HEK293 (cell line): ENCODE measurements at regions not wholly inside any gene's neighbourhood (a gene's known extent, or its start where the extent isn't known, plus 50 kb on each side); places are given as distances from the start of the nearest gene placed in this dataset.

Experiments used
- CTCF ChIA-PET: fragments of 350-600 bp; formaldehyde crosslinking; extraction: SDS; loops from one replicate; lab custom pipeline; 2021; ENCODE audit warnings: antibody characterized with exemption; lab: Yijun Ruan, JAX
- POLR2A ChIA-PET: fragments of 300-600 bp; formaldehyde crosslinking; extraction: SDS; loops from one replicate; lab custom pipeline; 2020; ENCODE audit warnings: antibody characterized with exemption, inconsistent platforms; lab: Yijun Ruan, JAX
- H3K27ac ChIP-seq: fragments of 200-500 bp; sonication (Bioruptor generic); 2 replicates; pipeline ENCODE4 v1.5.1; 2014; ENCODE audit warnings: low read depth, low read length, control low read depth, inconsistent platforms; ENCODE audit errors: extremely low read depth
- H3K36me3 ChIP-seq, 2 experiments: fragments of 200-500 bp in 1 of 2; sonication (Bioruptor generic) in 1 of 2; 1 replicate in 1 of 2; 2 replicates in 1 of 2; pipeline ENCODE4 v1.5.1; 2014 to 2017; ENCODE audit warnings: inconsistent platforms in 2 of 2, low read length in 2 of 2; ENCODE audit not compliant: control insufficient read depth in 2 of 2, insufficient read depth in 1 of 2
- H3K4me1 ChIP-seq: fragments of 200-500 bp; sonication (Bioruptor generic); 2 replicates; pipeline ENCODE4 v1.5.1; 2014; ENCODE audit warnings: mild to moderate bottlenecking, low read length, inconsistent platforms; ENCODE audit not compliant: control insufficient read depth, insufficient read depth
- H3K4me3 ChIP-seq: 2 replicates; pipeline ENCODE4 v1.5.1; 2011; ENCODE audit warnings: low read depth, mild to moderate bottlenecking, control low read depth, low read length, moderate library complexity
- H3K9me3 ChIP-seq: fragments of 200-500 bp; sonication (Bioruptor generic); 2 replicates; pipeline ENCODE4 v1.5.1; 2014; ENCODE audit warnings: low read depth, low read length, inconsistent platforms; ENCODE audit not compliant: control insufficient read depth, insufficient read depth
- AEBP2 ChIP-seq: fragments of 450-650 bp; formaldehyde crosslinking; IDR thresholded peaks from 2 replicates; pipeline ENCODE4 v1.5.1; 2016; ENCODE audit warnings: missing biosample characterization, missing genetic modification characterization, borderline replicate concordance
- ELK4 ChIP-seq: IDR thresholded peaks from 2 replicates; pipeline ENCODE4 v1.6.1; 2011; ENCODE audit warnings: mild to moderate bottlenecking, low read depth, low read length, borderline replicate concordance
- KLF7 ChIP-seq: fragments of 450-650 bp; formaldehyde crosslinking; IDR thresholded peaks from 2 replicates; pipeline ENCODE4 v1.5.1; 2016; ENCODE audit warnings: missing biosample characterization, missing genetic modification characterization, borderline replicate concordance
- OVOL3 ChIP-seq: fragments of 450-650 bp; formaldehyde crosslinking; IDR thresholded peaks from 2 replicates; pipeline ENCODE4 v1.5.1; 2016; ENCODE audit warnings: missing biosample characterization, missing genetic modification characterization
- ZBTB49 ChIP-seq: fragments of 450-650 bp; formaldehyde crosslinking; IDR thresholded peaks from 2 replicates; pipeline ENCODE4 v1.5.1; 2016; ENCODE audit warnings: missing biosample characterization, missing genetic modification characterization, low read depth
- ZFP37 ChIP-seq: fragments of 450-650 bp; formaldehyde crosslinking; IDR thresholded peaks from 2 replicates; pipeline ENCODE4 v1.5.1; 2016; ENCODE audit warnings: missing biosample characterization, missing genetic modification characterization
- ZNF146 ChIP-seq: fragments of 450-650 bp; formaldehyde crosslinking; IDR thresholded peaks from 2 replicates; pipeline ENCODE4 v1.5.1; 2016; ENCODE audit warnings: missing biosample characterization, missing genetic modification characterization
- ZNF184 ChIP-seq: fragments of 450-650 bp; IDR thresholded peaks from 2 replicates; pipeline ENCODE4 v1.5.1; 2018; ENCODE audit warnings: missing biosample characterization, mild to moderate bottlenecking, missing genetic modification characterization
- ZNF211 ChIP-seq: fragments of 450-650 bp; formaldehyde crosslinking; IDR thresholded peaks from 2 replicates; pipeline ENCODE4 v1.5.1; 2016; ENCODE audit warnings: low read depth, missing biosample characterization, missing genetic modification characterization
- ZNF266 ChIP-seq: fragments of 450-650 bp; formaldehyde crosslinking; IDR thresholded peaks from 2 replicates; pipeline ENCODE4 v1.5.1; 2016; ENCODE audit warnings: missing biosample characterization, missing genetic modification characterization, low read depth
- ZNF292 ChIP-seq: fragments of 450-650 bp; formaldehyde crosslinking; IDR thresholded peaks from 2 replicates; pipeline ENCODE4 v1.5.1; 2016; ENCODE audit warnings: low read depth, missing biosample characterization, missing genetic modification characterization, borderline replicate concordance
- ZNF335 ChIP-seq: fragments of 450-650 bp; formaldehyde crosslinking; conservative IDR thresholded peaks from 2 replicates; pipeline ENCODE4 v1.5.1; 2016; ENCODE audit warnings: missing biosample characterization, missing genetic modification characterization
- ZNF433 ChIP-seq: fragments of 450-650 bp; formaldehyde crosslinking; IDR thresholded peaks from 2 replicates; pipeline ENCODE4 v1.5.1; 2016; ENCODE audit warnings: missing biosample characterization, missing genetic modification characterization, low read depth
- ZNF580 ChIP-seq: fragments of 450-650 bp; formaldehyde crosslinking; IDR thresholded peaks from 2 replicates; pipeline ENCODE4 v1.5.1; 2016; ENCODE audit warnings: missing biosample characterization, missing genetic modification characterization
- ZNF596 ChIP-seq: fragments of 450-650 bp; IDR thresholded peaks from 2 replicates; pipeline ENCODE4 v1.5.0; 2018; ENCODE audit warnings: missing biosample characterization, mild to moderate bottlenecking, missing genetic modification characterization, moderate library complexity
- ZNF670 ChIP-seq: fragments of 450-650 bp; formaldehyde crosslinking; IDR thresholded peaks from 2 replicates; pipeline ENCODE4 v1.5.1; 2016; ENCODE audit warnings: missing biosample characterization, missing genetic modification characterization, low read depth
- ZNF704 ChIP-seq: fragments of 450-650 bp; formaldehyde crosslinking; IDR thresholded peaks from 2 replicates; pipeline ENCODE4 v1.5.1; 2016; ENCODE audit warnings: missing biosample characterization, missing genetic modification characterization
- ZSCAN4 ChIP-seq: fragments of 450-650 bp; formaldehyde crosslinking; IDR thresholded peaks from 2 replicates; pipeline ENCODE4 v1.5.1; 2017; ENCODE audit warnings: missing biosample characterization, missing genetic modification characterization

GRCh38 chr2:129103936-129104878 is 785.5 kb upstream of the HS6ST1 start:
- H3K4me3 ChIP-seq = no peak overlapping the region
- no peak overlapping the region for H3K27ac ChIP-seq
- CTCF ChIA-PET = no interaction called here

More at GRCh38 chr2:129103936-129104878, 785.5 kb upstream of the HS6ST1 start:
- no peak for TF ChIP-seq ZNF335 (tag by site-specific recombination)
- no peak for TF ChIP-seq OVOL3 (tag by site-specific recombination)
- no peak for TF ChIP-seq ZBTB49
- TF ChIP-seq ZNF433 (tag by site-specific recombination) = no peak
- TF ChIP-seq ZSCAN4 (tag by site-specific recombination) = no peak
- no peak for TF ChIP-seq AEBP2 (tag by site-specific recombination)
- no peak for TF ChIP-seq ZNF146 (tag by site-specific recombination)
- no peak for TF ChIP-seq ZNF292 (tag by site-specific recombination)
- TF ChIP-seq ZNF670 (tag by site-specific recombination) = no peak
- no peak for TF ChIP-seq ZNF704 (tag by site-specific recombination)
- TF ChIP-seq ZNF211 (tag by site-specific recombination) = no peak
- no peak for TF ChIP-seq ZNF596 (tag by site-specific recombination)
- no peak for TF ChIP-seq ELK4
- TF ChIP-seq ZNF266 (tag by site-specific recombination) = no peak
- no peak for TF ChIP-seq ZNF184 (tag by site-specific recombination)
- no peak for TF ChIP-seq KLF7 (tag by site-specific recombination)
- no peak for TF ChIP-seq ZFP37 (tag by site-specific recombination)
- no peak for TF ChIP-seq ZNF580 (tag by site-specific recombination)
- H3K9me3 ChIP-seq = no peaks in the 10 kb centered on the region
- no peaks in the 10 kb centered on the region for H3K4me1 ChIP-seq
- H3K36me3 ChIP-seq = no peaks in the 10 kb centered on the region
- POLR2A ChIA-PET = no interaction called here
